Trophoblast cell (in vitro differentiated cells and primary cell): ENCODE measurements at regions not wholly inside any gene's neighbourhood (a gene's known extent, or its start where the extent isn't known, plus 50 kb on each side); places are given as distances from the start of the nearest gene placed in this dataset.
"Not testable (repeated sequence)": the region's sequence is repeated elsewhere in the genome, so short reads cannot be mapped to it uniquely, and the experiment has no call there.

Experiments
- DNase-seq, 2 donors: peaks; one replicate each; pipeline ENCODE4 v3.0.0-alpha.2; 2016
- H2AFZ ChIP-seq: 2 replicates; pipeline ENCODE4 v1.6.1; 2013; ENCODE audit warnings: low read length, moderate library complexity, mild to moderate bottlenecking; ENCODE audit not compliant: insufficient read depth, poor library complexity
- H2AK5ac ChIP-seq: 2 replicates; pipeline ENCODE4 v1.6.1; 2013; ENCODE audit warnings: mild to moderate bottlenecking, low read length
- H2BK120ac ChIP-seq: 2 replicates; pipeline ENCODE4 v1.6.1; 2013; ENCODE audit warnings: low read length, mild to moderate bottlenecking, moderate library complexity; ENCODE audit not compliant: insufficient read depth, poor library complexity
- H2BK12ac ChIP-seq: 2 replicates; pipeline ENCODE4 v1.6.1; 2013; ENCODE audit warnings: mild to moderate bottlenecking, low read length, moderate library complexity
- H2BK5ac ChIP-seq: 2 replicates; pipeline ENCODE4 v1.6.1; 2013; ENCODE audit warnings: low read length, low read depth, moderate library complexity, mild to moderate bottlenecking; ENCODE audit not compliant: poor library complexity
- H3K14ac ChIP-seq: 2 replicates; pipeline ENCODE4 v1.6.1; 2013; ENCODE audit warnings: mild to moderate bottlenecking, low read length
- H3K18ac ChIP-seq: 2 replicates; pipeline ENCODE4 v1.6.1; 2013; ENCODE audit warnings: mild to moderate bottlenecking, low read length
- H3K23ac ChIP-seq: 2 replicates; pipeline ENCODE4 v1.6.1; 2013; ENCODE audit warnings: low read length
- H3K27ac ChIP-seq: 2 replicates; pipeline ENCODE4 v1.5.1; 2013; ENCODE audit warnings: low read depth, mild to moderate bottlenecking, inconsistent platforms, low read length, moderate library complexity
- H3K27me3 ChIP-seq: 2 replicates; pipeline ENCODE4 v1.6.1; 2013; ENCODE audit warnings: inconsistent platforms, mild to moderate bottlenecking, low read length, moderate library complexity; ENCODE audit not compliant: insufficient read depth
- H3K36me3 ChIP-seq, 2 experiments: 1 replicate in 1 of 2; 2 replicates in 1 of 2; pipeline ENCODE4 v1.6.1; 2013; ENCODE audit warnings: low read length in 2 of 2, mild to moderate bottlenecking in 2 of 2, moderate library complexity in 1 of 2; ENCODE audit not compliant: insufficient read depth in 2 of 2, control insufficient read depth in 1 of 2
- H3K4ac ChIP-seq: 2 replicates; pipeline ENCODE4 v1.6.1; 2013; ENCODE audit warnings: low read depth, mild to moderate bottlenecking, low read length, moderate library complexity
- H3K4me1 ChIP-seq, 2 experiments: 1 replicate in 1 of 2; 2 replicates in 1 of 2; pipeline ENCODE4 v1.6.1; 2013; ENCODE audit warnings: low read length in 2 of 2, mild to moderate bottlenecking in 2 of 2, moderate library complexity in 1 of 2; ENCODE audit not compliant: insufficient read depth in 2 of 2, control insufficient read depth in 1 of 2
- H3K4me2 ChIP-seq: 2 replicates; pipeline ENCODE4 v1.6.1; 2013; ENCODE audit warnings: inconsistent platforms, mild to moderate bottlenecking, low read length, moderate library complexity
- H3K4me3 ChIP-seq: 2 replicates; pipeline ENCODE4 v1.5.1; 2013; ENCODE audit warnings: mild to moderate bottlenecking, low read depth, low read length, inconsistent platforms
- H3K79me1 ChIP-seq: one replicate; pipeline ENCODE4 v1.6.1; 2013; ENCODE audit warnings: low read length
- H3K79me2 ChIP-seq: 2 replicates; pipeline ENCODE4 v1.6.1; 2013; ENCODE audit warnings: low read length, mild to moderate bottlenecking; ENCODE audit not compliant: control insufficient read depth, insufficient read depth, poor library complexity
- H3K9ac ChIP-seq: 2 replicates; pipeline ENCODE4 v1.6.1; 2013; ENCODE audit warnings: mild to moderate bottlenecking, low read length
- H3K9me3 ChIP-seq: 2 replicates; pipeline ENCODE4 v1.6.1; 2013; ENCODE audit warnings: low read depth, mild to moderate bottlenecking, control low read depth, inconsistent platforms, low read length; ENCODE audit not compliant: insufficient read depth
- H4K12ac ChIP-seq: 2 replicates; pipeline ENCODE4 v1.6.1; 2013; ENCODE audit warnings: low read depth, mild to moderate bottlenecking, low read length, moderate library complexity
- H4K8ac ChIP-seq: 2 replicates; pipeline ENCODE4 v1.6.1; 2013; ENCODE audit warnings: low read depth, mild to moderate bottlenecking, low read length, moderate library complexity
- H4K91ac ChIP-seq: one replicate; pipeline ENCODE4 v1.6.1; 2013; ENCODE audit warnings: low read depth, mild to moderate bottlenecking, low read length, moderate library complexity
- WGBS: extraction: QIAGEN DNeasy Blood & Tissue Kit; methylation state at CpG from one replicate; pipeline ENCODE4 v1.1.7; 2013; ENCODE audit warnings: missing lambda C conversion rate; ENCODE audit not compliant: insufficient read length, insufficient coverage; ENCODE audit errors: extremely low coverage; 5-methylcytosine and 5-hydroxymethylcytosine counted together

- Histone ChIP-seq H3K4me1 (no peaks in the 10 kb centered on the region), H2BK5ac (no peak overlapping the region), H3K18ac (no peak overlapping the region), H3K36me3 (no peaks in the 10 kb centered on the region), H4K12ac (no peak overlapping the region), H3K9ac (no peak overlapping the region), H3K14ac (no peak overlapping the region), H3K9me3 (no peaks in the 10 kb centered on the region), H4K91ac (no peak overlapping the region), H3K27me3 (no peaks in the 10 kb centered on the region), H2AK5ac (no peak overlapping the region), H3K4me2 (no peak overlapping the region), H3K4me3 (no peak overlapping the region), H2AFZ (no peak overlapping the region), H3K79me2 (no peaks in the 10 kb centered on the region), H2BK12ac (no peak overlapping the region), H3K4ac (no peak overlapping the region), H3K27ac (no peak overlapping the region), H2BK120ac (no peak overlapping the region), H4K8ac (no peak overlapping the region), H3K79me1 (no peaks in the 10 kb centered on the region), H3K23ac (no peak overlapping the region)
- WGBS: no CpG with 5 or more reads among the region's 5 CpGs
- DNase-seq: no peak
Observed at GRCh38 chr12:91743280-91743679, 402.4 kb downstream of the BTG1 start.

- no peak overlapping the region for H3K18ac ChIP-seq
- H4K12ac ChIP-seq: no peak overlapping the region
- H3K36me3 ChIP-seq: no peaks in the 10 kb centered on the region
- H3K9ac ChIP-seq: no peak overlapping the region
- no peak overlapping the region for H3K14ac ChIP-seq
- H4K8ac ChIP-seq: no peak overlapping the region
- no peak overlapping the region for H3K27ac ChIP-seq
- no peak overlapping the region for H2AK5ac ChIP-seq
- no peak for DNase-seq
- no peak overlapping the region for H2AFZ ChIP-seq
- no CpG with 5 or more reads among the region's 2 CpGs for WGBS
- H3K4me2 ChIP-seq: no peak overlapping the region
- H3K27me3 ChIP-seq: no peaks in the 10 kb centered on the region
- no peak overlapping the region for H2BK120ac ChIP-seq
- no peaks in the 10 kb centered on the region for H3K79me2 ChIP-seq
- H2BK12ac ChIP-seq: no peak overlapping the region
- no peak overlapping the region for H2BK5ac ChIP-seq
- H3K4ac ChIP-seq: no peak overlapping the region
- no peaks in the 10 kb centered on the region for H3K9me3 ChIP-seq
- no peaks in the 10 kb centered on the region for H3K4me1 ChIP-seq
- no peak overlapping the region for H3K23ac ChIP-seq
- H3K4me3 ChIP-seq: no peak overlapping the region
- no peaks in the 10 kb centered on the region for H3K79me1 ChIP-seq
- H4K91ac ChIP-seq: no peak overlapping the region
Observed at GRCh38 chr12:91741932-91742331, 403.7 kb downstream of the BTG1 start.

GRCh38 chr12:91733846-91734245 is 411.8 kb downstream of the BTG1 start:
- not testable (repeated sequence) for H3K23ac ChIP-seq, H3K18ac ChIP-seq, H3K9ac ChIP-seq, H2BK12ac ChIP-seq, H3K4ac ChIP-seq, H2BK5ac ChIP-seq, H3K79me2 ChIP-seq, DNase-seq, H3K27ac ChIP-seq, H3K14ac ChIP-seq, H4K91ac ChIP-seq, H2AFZ ChIP-seq, H3K27me3 ChIP-seq, H3K36me3 ChIP-seq, H3K9me3 ChIP-seq, H2AK5ac ChIP-seq, H4K8ac ChIP-seq, H3K4me1 ChIP-seq, H3K4me3 ChIP-seq, H2BK120ac ChIP-seq, H3K79me1 ChIP-seq, H3K4me2 ChIP-seq, H4K12ac ChIP-seq
- WGBS: no CpG with 5 or more reads among the region's 1 CpG

GRCh38 chr12:91732086-91732485 is 413.6 kb downstream of the BTG1 start:
- no peaks in the 10 kb centered on the region for H3K4me1 ChIP-seq
- no peak overlapping the region for H4K8ac ChIP-seq
- H3K18ac ChIP-seq: no peak overlapping the region
- no peak overlapping the region for H4K91ac ChIP-seq
- no peak overlapping the region for H3K27ac ChIP-seq
- no CpG with 5 or more reads among the region's 1 CpG for WGBS
- no peak overlapping the region for H2BK12ac ChIP-seq
- no peak overlapping the region for H3K4me2 ChIP-seq
- no peaks in the 10 kb centered on the region for H3K36me3 ChIP-seq
- DNase-seq: no peak
- no peak overlapping the region for H2BK120ac ChIP-seq
- H4K12ac ChIP-seq: no peak overlapping the region
- no peak overlapping the region for H3K4me3 ChIP-seq
- H3K14ac ChIP-seq: no peak overlapping the region
- H3K79me1 ChIP-seq: no peaks in the 10 kb centered on the region
- H2BK5ac ChIP-seq: no peak overlapping the region
- no peaks in the 10 kb centered on the region for H3K27me3 ChIP-seq
- no peaks in the 10 kb centered on the region for H3K9me3 ChIP-seq
- H3K79me2 ChIP-seq: no peaks in the 10 kb centered on the region
- no peak overlapping the region for H2AK5ac ChIP-seq
- no peak overlapping the region for H3K4ac ChIP-seq
- H2AFZ ChIP-seq: no peak overlapping the region
- H3K9ac ChIP-seq: no peak overlapping the region
- H3K23ac ChIP-seq: no peak overlapping the region
